ENCODE measurements at regions not wholly inside any gene's neighbourhood (a gene's known extent, or its start where the extent isn't known, plus 50 kb on each side); places are given as distances from the start of the nearest gene placed in this dataset.

GRCh38 chr1:220983877-220984635 lies 104.8 kb downstream of the HLX start:
- DNase-seq, result no peak

- no peak for DNase-seq
Measured at GRCh38 chr1:220990427-220991339, 111.4 kb downstream of the HLX start.

GRCh38 chr1:220991506-220991905 lies 112.3 kb downstream of the HLX start:
- no peak for DNase-seq

- DNase-seq, result no peak
Measured at GRCh38 chr1:220991959-220992704, 112.9 kb downstream of the HLX start.

- no peak for DNase-seq
Measured at GRCh38 chr1:220992705-220993052, 113.4 kb downstream of the HLX start.

GRCh38 chr1:220994671-220995070 lies 115.4 kb downstream of the HLX start:
- no peak for DNase-seq

- no peak for DNase-seq
Measured at GRCh38 chr1:220997791-220998190, 118.5 kb downstream of the HLX start.

- no peak for DNase-seq
Measured at GRCh38 chr1:220999872-221000863, 120.9 kb downstream of the HLX start.

- DNase-seq, result no peak
Measured at GRCh38 chr1:221001167-221001566, 121.9 kb downstream of the HLX start.

- no peak for DNase-seq
Measured at GRCh38 chr1:221002601-221003000, 123.4 kb downstream of the HLX start.

- DNase-seq, result no peak
Measured at GRCh38 chr1:221011145-221011544, 131.9 kb downstream of the HLX start.

GRCh38 chr1:221012120-221012519 lies 132.9 kb downstream of the HLX start:
- DNase-seq, result no peak

GRCh38 chr1:221013691-221014660 lies 134.7 kb downstream of the HLX start:
- no peak for DNase-seq

GRCh38 chr1:221015159-221015790 lies 136.0 kb downstream of the HLX start:
- no peak for DNase-seq

GRCh38 chr1:221016751-221017150 lies 137.5 kb downstream of the HLX start:
- DNase-seq, result no peak

- DNase-seq, result no peak
Measured at GRCh38 chr1:221018414-221018813, 139.2 kb downstream of the HLX start.

GRCh38 chr1:221022331-221022730 lies 143.1 kb downstream of the HLX start:
- no peak for DNase-seq

- no peak for DNase-seq
Measured at GRCh38 chr1:221023482-221023881, 144.2 kb downstream of the HLX start.

GRCh38 chr1:221025501-221025900 lies 146.3 kb downstream of the HLX start:
- DNase-seq, result no peak

GRCh38 chr1:221025956-221026355 lies 146.7 kb downstream of the HLX start:
- no peak for DNase-seq
